HG02852 (cell line): ENCODE measurements at regions not wholly inside any gene's neighbourhood (a gene's known extent, or its start where the extent isn't known, plus 50 kb on each side); places are given as distances from the start of the nearest gene placed in this dataset.
"Not testable (repeated sequence)": the region's sequence is repeated elsewhere in the genome, so short reads cannot be mapped to it uniquely, and the experiment has no call there.

Experiments used
- ATAC-seq: cut with Tn5 transposase; IDR thresholded peaks from one replicate; pipeline ENCODE4 v1.9.1; 2021; ENCODE audit warnings: mild to moderate bottlenecking, moderate library complexity; ENCODE audit not compliant: unreplicated experiment

- ATAC-seq = no peak
Measured at GRCh38 chr6:115873901-115874300, 186.8 kb downstream of the FRK start.

- no peak for ATAC-seq
Measured at GRCh38 chr6:115870464-115870863, 190.2 kb downstream of the FRK start.

- no peak for ATAC-seq
Measured at GRCh38 chr6:115865914-115866313, 194.8 kb downstream of the FRK start.

- no peak for ATAC-seq
Measured at GRCh38 chr6:115863211-115863610, 197.5 kb downstream of the FRK start.

GRCh38 chr6:115861658-115862057 lies 199.0 kb downstream of the FRK start:
- not testable (repeated sequence) for ATAC-seq

- ATAC-seq = not testable (repeated sequence)
Measured at GRCh38 chr6:115859577-115859976, 201.1 kb downstream of the FRK start.

GRCh38 chr6:115854866-115855665 lies 205.6 kb downstream of the FRK start:
- no peak for ATAC-seq

- no peak for ATAC-seq
Measured at GRCh38 chr6:115847671-115848070, 213.0 kb downstream of the FRK start.

GRCh38 chr6:115843945-115844344 lies 216.7 kb downstream of the FRK start:
- ATAC-seq = no peak

GRCh38 chr6:115842338-115842737 lies 218.4 kb downstream of the FRK start:
- no peak for ATAC-seq

GRCh38 chr6:115839583-115840181 lies 221.0 kb downstream of the FRK start:
- no peak for ATAC-seq

- ATAC-seq = peak; percentile 92
Measured at GRCh38 chr6:115838763-115839401, 221.8 kb downstream of the FRK start.

GRCh38 chr6:115838216-115838615 lies 222.5 kb downstream of the FRK start:
- ATAC-seq = no peak

- not testable (repeated sequence) for ATAC-seq
Measured at GRCh38 chr6:115836374-115836773, 224.3 kb downstream of the FRK start.

GRCh38 chr6:115835314-115835713 lies 225.4 kb downstream of the FRK start:
- no peak for ATAC-seq

- not testable (repeated sequence) for ATAC-seq
Measured at GRCh38 chr6:115834542-115834941, 226.1 kb downstream of the FRK start.

GRCh38 chr6:115832786-115833185 lies 227.9 kb downstream of the FRK start:
- ATAC-seq = no peak

GRCh38 chr6:115832186-115832585 lies 228.5 kb downstream of the FRK start:
- no peak for ATAC-seq

GRCh38 chr6:115830895-115831294 lies 229.8 kb downstream of the FRK start:
- peak; percentile 86 for ATAC-seq

- no peak for ATAC-seq
Measured at GRCh38 chr6:115821798-115822197, 238.9 kb downstream of the FRK start.

GRCh38 chr6:115819506-115819905 lies 241.2 kb downstream of the FRK start:
- no peak for ATAC-seq

- no peak for ATAC-seq
Measured at GRCh38 chr6:115817161-115817560, 243.5 kb downstream of the FRK start.
